ENCODE measurements at regions not wholly inside any gene's neighbourhood (a gene's known extent, or its start where the extent isn't known, plus 50 kb on each side); places are given as distances from the start of the nearest gene placed in this dataset.

DNA sequence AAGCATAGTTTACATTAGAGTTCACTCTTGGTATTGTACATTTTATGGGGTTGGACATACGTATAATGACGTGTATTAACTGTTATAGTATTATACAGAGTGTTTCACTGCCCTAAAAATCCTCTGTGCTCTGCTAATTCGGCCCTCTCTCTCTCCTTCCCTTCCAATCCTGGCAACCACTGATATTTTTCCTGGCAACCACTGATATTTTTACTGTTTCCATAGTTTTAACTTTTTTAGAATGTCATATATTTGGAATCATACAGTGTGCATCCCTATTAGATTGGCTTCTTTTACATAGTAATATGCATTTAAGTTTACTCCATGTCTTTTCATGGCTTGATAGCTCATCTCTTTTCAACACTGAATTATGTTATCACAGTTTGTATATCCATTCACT lies 526.7 kb downstream of the RIT2 start:
- no peak for DNase-seq
- intact Hi-C loops (cut with DNase I), result no loop called here
- TF ChIP-seq, protein P1, sequence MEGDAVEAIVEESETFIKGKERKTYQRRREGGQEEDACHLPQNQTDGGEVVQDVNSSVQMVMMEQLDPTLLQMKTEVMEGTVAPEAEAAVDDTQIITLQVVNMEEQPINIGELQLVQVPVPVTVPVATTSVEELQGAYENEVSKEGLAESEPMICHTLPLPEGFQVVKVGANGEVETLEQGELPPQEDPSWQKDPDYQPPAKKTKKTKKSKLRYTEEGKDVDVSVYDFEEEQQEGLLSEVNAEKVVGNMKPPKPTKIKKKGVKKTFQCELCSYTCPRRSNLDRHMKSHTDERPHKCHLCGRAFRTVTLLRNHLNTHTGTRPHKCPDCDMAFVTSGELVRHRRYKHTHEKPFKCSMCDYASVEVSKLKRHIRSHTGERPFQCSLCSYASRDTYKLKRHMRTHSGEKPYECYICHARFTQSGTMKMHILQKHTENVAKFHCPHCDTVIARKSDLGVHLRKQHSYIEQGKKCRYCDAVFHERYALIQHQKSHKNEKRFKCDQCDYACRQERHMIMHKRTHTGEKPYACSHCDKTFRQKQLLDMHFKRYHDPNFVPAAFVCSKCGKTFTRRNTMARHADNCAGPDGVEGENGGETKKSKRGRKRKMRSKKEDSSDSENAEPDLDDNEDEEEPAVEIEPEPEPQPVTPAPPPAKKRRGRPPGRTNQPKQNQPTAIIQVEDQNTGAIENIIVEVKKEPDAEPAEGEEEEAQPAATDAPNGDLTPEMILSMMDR (IDR thresholded peaks at IDR 0.05), result no peak
- no peak for TF ChIP-seq POLR2A (IDR thresholded peaks at IDR 0.05)
- TF ChIP-seq EP300 (IDR thresholded peaks at IDR 0.05), result no peak
- no peak for TF ChIP-seq POLR2AphosphoS5 (IDR thresholded peaks at IDR 0.05)
- Histone ChIP-seq H3K9me3 (peaks cover 0 to 3% (median 0%) of the 10 kb centered on the region in 4 donors), H3K27me3 (no peaks in the 10 kb centered on the region), H3K27ac (no peak overlapping the region), H3K4me3 (no peak overlapping the region), H3K36me3 (no peaks in the 10 kb centered on the region), H3K4me1 (no peaks in the 10 kb centered on the region)
- WGBS, 2 donors, result 67 to 68% methylated on average over 3 of the region's 3 CpGs

DNA sequence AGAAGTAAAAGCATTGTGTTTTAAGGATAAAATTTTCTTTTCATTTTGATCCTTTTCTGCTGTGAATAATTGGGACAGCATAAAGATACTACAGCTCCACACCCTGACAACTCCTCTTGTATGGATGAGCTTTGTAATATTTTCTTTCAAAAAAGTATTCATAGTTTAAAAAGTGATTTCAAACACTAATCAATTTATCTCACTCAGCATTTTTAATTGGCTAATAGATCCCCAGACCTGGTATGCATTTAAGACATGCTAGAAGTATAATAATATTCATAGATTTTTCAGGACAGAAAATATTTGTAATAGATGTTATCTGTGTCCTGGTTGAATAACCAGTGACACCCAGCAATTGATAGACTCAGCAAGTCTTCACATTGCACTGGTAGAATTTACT lies 510.7 kb downstream of the RIT2 start:
- H3K9me3 ChIP-seq, result no peaks in the 10 kb centered on the region
- H3K27ac ChIP-seq, result no peak overlapping the region
- intact Hi-C loops (cut with DNase I), result no loop called here
- no peak overlapping the region for H3K4me3 ChIP-seq
- no peaks in the 10 kb centered on the region for H3K36me3 ChIP-seq
- H3K4me1 ChIP-seq, result no peaks in the 10 kb centered on the region
- DNase-seq, result no peak
- TF ChIP-seq, protein P1 (IDR thresholded peaks at IDR 0.05), result no peak
- no peak for TF ChIP-seq EP300 (IDR thresholded peaks at IDR 0.05)
- H3K27me3 ChIP-seq, result no peaks in the 10 kb centered on the region

DNA sequence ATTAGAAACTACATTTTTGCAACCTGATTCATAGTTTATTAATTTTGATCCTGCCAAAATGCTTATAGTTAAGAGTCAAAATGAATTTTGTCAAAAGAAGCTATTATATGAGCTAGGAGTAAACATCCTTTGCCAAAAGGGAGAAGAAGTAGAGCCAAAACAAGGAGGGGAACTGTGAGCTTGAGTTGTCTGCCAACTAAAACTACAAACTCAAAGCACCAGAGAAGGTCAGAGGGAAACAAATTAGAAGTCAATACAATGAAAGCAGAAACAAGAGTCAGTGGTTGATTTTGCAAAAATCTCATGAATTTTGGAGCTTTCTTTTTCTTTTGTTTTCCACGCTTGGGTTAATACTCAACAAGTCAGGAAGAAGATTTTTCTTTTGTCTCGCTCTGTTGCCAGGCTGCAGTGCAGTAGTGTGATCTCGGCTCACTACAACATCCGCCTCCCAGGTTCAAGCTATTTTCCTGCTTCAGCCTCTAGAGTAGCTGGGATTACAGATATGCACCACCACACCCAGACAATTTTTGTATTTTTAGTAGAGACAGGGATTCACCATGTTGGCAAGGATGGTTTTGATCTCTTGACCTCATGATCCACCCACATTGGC lies 508.5 kb downstream of the RIT2 start:
- H3K4me3 ChIP-seq, result no peak overlapping the region
- no peaks in the 10 kb centered on the region for H3K27me3 ChIP-seq
- 88 to 93% methylated on average over 4 of the region's 4 CpGs for WGBS, 2 donors

DNA sequence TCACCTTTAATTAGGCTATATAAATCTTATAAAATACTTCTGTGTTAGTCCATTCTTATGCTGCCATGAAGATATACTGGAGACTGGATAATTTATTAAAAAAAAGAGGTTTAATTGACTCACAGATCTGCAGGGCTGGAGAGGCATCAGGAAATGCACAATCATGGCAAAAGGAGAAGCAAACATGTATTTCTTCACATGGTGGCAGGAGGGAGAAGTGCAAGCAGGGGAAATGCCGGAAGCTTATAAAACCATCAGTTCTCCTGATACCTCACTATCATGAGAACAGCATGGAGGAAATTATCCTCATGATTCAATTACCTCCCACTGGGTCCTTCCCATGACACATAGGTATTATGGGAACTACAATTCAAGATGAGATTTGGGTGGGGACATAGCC lies 504.4 kb downstream of the RIT2 start:
- no peak for DNase-seq
- TF ChIP-seq POLR2A (IDR thresholded peaks at IDR 0.05) (no peak), POLR2AphosphoS5 (IDR thresholded peaks at IDR 0.05) (no peak), EP300 (IDR thresholded peaks at IDR 0.05) (no peak)
- TF ChIP-seq, protein P1 (IDR thresholded peaks at IDR 0.05), result no peak
- WGBS, 2 donors, result 93 to 96% methylated on average over 1 of the region's 1 CpG
- H3K27me3 ChIP-seq, result no peaks in the 10 kb centered on the region
- intact Hi-C loops (cut with DNase I), result no loop called here
- no peak overlapping the region for H3K27ac ChIP-seq
- no peaks in the 10 kb centered on the region for H3K36me3 ChIP-seq
- H3K9me3 ChIP-seq, result no peaks in the 10 kb centered on the region
- no peaks in the 10 kb centered on the region for H3K4me1 ChIP-seq
- H3K4me3 ChIP-seq, result no peak overlapping the region

More for the DNA sequence above, 508.5 kb downstream of the RIT2 start:
- TF ChIP-seq, protein P1 (IDR thresholded peaks at IDR 0.05), result no peak
- TF ChIP-seq POLR2A (IDR thresholded peaks at IDR 0.05), result no peak
- no peak for TF ChIP-seq POLR2AphosphoS5 (IDR thresholded peaks at IDR 0.05)
- Histone ChIP-seq H3K27ac (no peak overlapping the region), H3K4me1 (no peaks in the 10 kb centered on the region), H3K9me3 (no peaks in the 10 kb centered on the region), H3K36me3 (no peaks in the 10 kb centered on the region)
- no peak for DNase-seq
- intact Hi-C loops (cut with DNase I), result no loop called here

DNA sequence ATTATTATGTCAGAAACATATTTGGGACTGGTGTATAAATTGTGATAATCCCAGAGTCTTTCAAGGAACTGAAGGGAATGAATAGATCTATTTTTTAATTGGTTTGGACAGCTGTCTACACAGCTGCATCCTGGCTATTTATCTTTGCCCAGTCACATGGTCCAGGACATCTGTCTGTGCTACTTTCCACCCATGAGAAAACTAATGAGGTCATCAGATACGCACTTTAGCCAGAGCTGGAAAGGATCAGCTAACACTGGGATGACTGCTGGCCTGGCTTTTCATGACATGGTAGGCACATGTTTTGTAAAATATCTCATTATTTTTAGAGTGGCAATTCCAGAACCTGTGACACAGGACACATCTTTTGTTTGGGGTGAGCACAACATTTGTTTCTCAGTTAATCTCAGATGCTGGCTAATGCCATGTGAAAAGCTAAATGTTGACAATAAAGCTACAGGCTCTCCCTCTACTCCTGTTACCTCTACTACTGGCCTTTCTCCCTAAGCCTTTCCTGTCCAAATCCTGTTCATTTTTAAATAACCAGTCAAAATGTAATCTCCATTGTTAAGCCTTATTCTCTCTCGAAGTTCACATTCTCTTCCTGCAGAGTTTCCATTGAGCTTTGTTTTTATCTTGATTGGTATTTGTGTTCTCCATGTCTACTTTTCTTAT lies 500.7 kb downstream of the RIT2 start:
- 56 to 57% methylated on average over 2 of the region's 2 CpGs for WGBS, 2 donors
- no peak overlapping the region for H3K4me3 ChIP-seq
- intact Hi-C loops (cut with DNase I), result no loop called here
- H3K36me3 ChIP-seq, result no peaks in the 10 kb centered on the region
- no peaks in the 10 kb centered on the region for H3K4me1 ChIP-seq
- no peaks in the 10 kb centered on the region for H3K9me3 ChIP-seq
- DNase-seq, result no peak
- peak in 1 of 4 donors; percentile 36 for TF ChIP-seq POLR2AphosphoS5 (IDR thresholded peaks at IDR 0.05)
- TF ChIP-seq, protein P1 (IDR thresholded peaks at IDR 0.05), result no peak
- no peak overlapping the region for H3K27ac ChIP-seq
- no peaks in the 10 kb centered on the region for H3K27me3 ChIP-seq
